ENCODE measurements at regions not wholly inside any gene's neighbourhood (a gene's known extent, or its start where the extent isn't known, plus 50 kb on each side); places are given as distances from the start of the nearest gene placed in this dataset.

GRCh38 chr6:147016440-147016839, 187.8 kb upstream of the STXBP5 start:
- BruUV-seq (replicated peaks) = no TSS peak
- no peak for ATAC-seq
- no peak overlapping the region for H3K9ac ChIP-seq (ENCODE audit: insufficient read depth, low read depth, low read length)
- DNase-seq (ENCODE audit: low spot score) = no peak
- no peak overlapping the region for H3K4me2 ChIP-seq (ENCODE audit: low read depth, low read length)
- H3K4me1 ChIP-seq (ENCODE audit: insufficient read depth, low read length) = no peaks in the 10 kb centered on the region
- 0 out of 5 replicates have a peak, but pooled peaks cover 0 to 3% of the 10 kb centered on the region in 2 experiments for H3K27me3 ChIP-seq (ENCODE audit: control insufficient read depth in 1 of 2, insufficient read depth in 2 of 2, low read length in 2 of 2)
- no peak overlapping the region for H3K4me3 ChIP-seq (replicated peaks in 1 of 3; ENCODE audit: insufficient read depth in 1 of 3, low read depth in 2 of 3, low read length in 3 of 3)
- H2AFZ ChIP-seq (ENCODE audit: low read length) = no peak overlapping the region
- TF ChIP-seq CSRNP1 (CRISPR knock-in tag; IDR thresholded peaks at IDR 0.05) (no peak), FOXA3 (CRISPR knock-in tag; IDR thresholded peaks at IDR 0.05) (no peak), ARID5B (CRISPR knock-in tag; IDR thresholded peaks at IDR 0.05) (no peak), NFE2L1 (CRISPR knock-in tag; IDR thresholded peaks at IDR 0.05; ENCODE audit: borderline replicate concordance) (no peak), ZNF282 (IDR thresholded peaks at IDR 0.05; ENCODE audit: partially characterized antibody) (no peak), ZNF646 (CRISPR knock-in tag; IDR thresholded peaks at IDR 0.05) (no peak), ZNF230 (CRISPR knock-in tag; IDR thresholded peaks at IDR 0.05) (no peak)
- ChIA-PET CTCF (ENCODE audit: low intra/inter-chr PET ratio, low total read pairs) (interaction anchor here (0.6 kb wide), 1 partner anchor 25 kb away, joined by 3 read pairs; no protein-coding TSS in a partner anchor), POLR2A (no interaction called here)
- intact Hi-C loops (cut with micrococcal nuclease; ENCODE audit: unreplicated experiment) (no loop called here), in situ Hi-C loops (cut with HindIII; ENCODE audit: extremely low pct_ligation_motif_present, low pct_unique_long_range_greater_than_20kb) (no loop called here)
- no peaks in the 10 kb centered on the region for H3K9me3 ChIP-seq (ENCODE audit: low read length)
- no peaks in the 10 kb centered on the region for H3K79me2 ChIP-seq (ENCODE audit: insufficient read depth, low read length)
- WGBS (ENCODE audit: low lambda C conversion rate) = 4% methylated on average over 3 of the region's 3 CpGs
- H3K36me3 ChIP-seq (replicated peaks in 1 of 2; ENCODE audit: control insufficient read depth in 1 of 2, insufficient read depth in 2 of 2, low read length in 2 of 2) = no peaks in the 10 kb centered on the region
- FAIRE-seq = no peak
- no peak overlapping the region for H3K27ac ChIP-seq (ENCODE audit: extremely low read length, insufficient read depth, low read length)
- no peaks in the 10 kb centered on the region for H4K20me1 ChIP-seq (ENCODE audit: insufficient read depth, low read length)
